CD8-positive, alpha-beta memory T cell (primary cell): ENCODE measurements at regions not wholly inside any gene's neighbourhood (a gene's known extent, or its start where the extent isn't known, plus 50 kb on each side); places are given as distances from the start of the nearest gene placed in this dataset.

Experiments used
- CTCF ChIA-PET: fragments of 350-600 bp; sonication (Branson Sonifier 250); formaldehyde crosslinking; loops from one replicate; lab custom pipeline; 2021; ENCODE audit warnings: antibody characterized with exemption; lab: Charles Lee
- POLR2A ChIA-PET: fragments of 350-600 bp; sonication (Branson Sonifier 250); formaldehyde crosslinking; loops from one replicate; lab custom pipeline; 2021; ENCODE audit warnings: antibody characterized with exemption; lab: Charles Lee
- DNase-seq, 5 donors: peaks; one replicate each; pipeline versions ENCODE4 v3.0.0 to v3.0.0-alpha.2; 2020 to 2022; ENCODE audit warnings: mixed read lengths in 1 of 5
- H3K27ac ChIP-seq: one replicate; pipeline ENCODE4 v1.7.0; 2013; ENCODE audit warnings: low read depth, mild to moderate bottlenecking, low read length, moderate library complexity
- H3K27me3 ChIP-seq: 2 replicates; pipeline ENCODE4 v1.7.0; 2013; ENCODE audit warnings: low read length, mild to moderate bottlenecking; ENCODE audit not compliant: insufficient read depth, poor library complexity, severe bottlenecking
- H3K36me3 ChIP-seq: 2 replicates; pipeline ENCODE4 v1.7.0; 2013; ENCODE audit warnings: mild to moderate bottlenecking, low read length, moderate library complexity; ENCODE audit not compliant: insufficient read depth
- H3K4me1 ChIP-seq: 2 replicates; pipeline ENCODE4 v1.7.0; 2013; ENCODE audit warnings: mild to moderate bottlenecking, low read length, moderate library complexity; ENCODE audit not compliant: insufficient read depth
- H3K4me3 ChIP-seq: 2 replicates; pipeline ENCODE4 v1.7.0; 2013; ENCODE audit warnings: mild to moderate bottlenecking, low read length
- H3K9me3 ChIP-seq: 2 replicates; pipeline ENCODE4 v1.7.0; 2013; ENCODE audit warnings: mild to moderate bottlenecking, low read length
- H3K27ac Mint-ChIP-seq, 8 donors: one replicate each; pipeline ENCODE4 v1.8.0; 2020 to 2021; ENCODE audit warnings: mixed read lengths in 8 of 8, mild to moderate bottlenecking in 6 of 8, inconsistent platforms in 3 of 8, moderate library complexity in 3 of 8
- H3K27me3 Mint-ChIP-seq, 2 donors: one replicate each; pipeline ENCODE4 v1.8.0; 2020 to 2021; ENCODE audit warnings: mixed read lengths in 2 of 2, mild to moderate bottlenecking in 1 of 2, moderate library complexity in 1 of 2
- H3K36me3 Mint-ChIP-seq, 3 donors: one replicate each; pipeline ENCODE4 v1.8.0; 2020 to 2021; ENCODE audit warnings: mixed read lengths in 3 of 3, inconsistent platforms in 1 of 3, mild to moderate bottlenecking in 1 of 3
- H3K4me1 Mint-ChIP-seq, 3 donors: one replicate each; pipeline ENCODE4 v1.8.0; 2020 to 2021; ENCODE audit warnings: mixed read lengths in 3 of 3, inconsistent platforms in 1 of 3, mild to moderate bottlenecking in 1 of 3
- H3K4me3 Mint-ChIP-seq, 7 donors: one replicate each; pipeline ENCODE4 v1.8.0; 2020 to 2021; ENCODE audit warnings: mixed read lengths in 7 of 7, mild to moderate bottlenecking in 6 of 7, moderate library complexity in 4 of 7, inconsistent platforms in 2 of 7
- H3K9me3 Mint-ChIP-seq, 5 donors: one replicate each; pipeline ENCODE4 v1.8.0; 2020 to 2022; ENCODE audit warnings: mixed read lengths in 5 of 5, mild to moderate bottlenecking in 3 of 5, moderate library complexity in 2 of 5, inconsistent platforms in 1 of 5

- Histone ChIP-seq H3K36me3 (no peaks in the 10 kb centered on the region), H3K27ac (no peak overlapping the region), H3K4me1 (no peaks in the 10 kb centered on the region), H3K9me3 (no peaks in the 10 kb centered on the region), H3K4me3 (no peak overlapping the region), H3K27me3 (no peaks in the 10 kb centered on the region)
- H3K4me1 Mint-ChIP-seq: no peaks in the 10 kb centered on the region
- H3K9me3 Mint-ChIP-seq: peaks cover 2 to 26% (median 16%) of the 10 kb centered on the region in 5 donors
- no peak overlapping the region for H3K27ac Mint-ChIP-seq
- DNase-seq: no peak
- H3K27me3 Mint-ChIP-seq: peaks cover 0 to 5% of the 10 kb centered on the region in 2 donors
- ChIA-PET POLR2A (no interaction called here), CTCF (no interaction called here)
- H3K4me3 Mint-ChIP-seq: no peak overlapping the region
- no peaks in the 10 kb centered on the region for H3K36me3 Mint-ChIP-seq
Observed at GRCh38 chr10:37701781-37702493, 155.5 kb downstream of the ZNF248 start.

DNA sequence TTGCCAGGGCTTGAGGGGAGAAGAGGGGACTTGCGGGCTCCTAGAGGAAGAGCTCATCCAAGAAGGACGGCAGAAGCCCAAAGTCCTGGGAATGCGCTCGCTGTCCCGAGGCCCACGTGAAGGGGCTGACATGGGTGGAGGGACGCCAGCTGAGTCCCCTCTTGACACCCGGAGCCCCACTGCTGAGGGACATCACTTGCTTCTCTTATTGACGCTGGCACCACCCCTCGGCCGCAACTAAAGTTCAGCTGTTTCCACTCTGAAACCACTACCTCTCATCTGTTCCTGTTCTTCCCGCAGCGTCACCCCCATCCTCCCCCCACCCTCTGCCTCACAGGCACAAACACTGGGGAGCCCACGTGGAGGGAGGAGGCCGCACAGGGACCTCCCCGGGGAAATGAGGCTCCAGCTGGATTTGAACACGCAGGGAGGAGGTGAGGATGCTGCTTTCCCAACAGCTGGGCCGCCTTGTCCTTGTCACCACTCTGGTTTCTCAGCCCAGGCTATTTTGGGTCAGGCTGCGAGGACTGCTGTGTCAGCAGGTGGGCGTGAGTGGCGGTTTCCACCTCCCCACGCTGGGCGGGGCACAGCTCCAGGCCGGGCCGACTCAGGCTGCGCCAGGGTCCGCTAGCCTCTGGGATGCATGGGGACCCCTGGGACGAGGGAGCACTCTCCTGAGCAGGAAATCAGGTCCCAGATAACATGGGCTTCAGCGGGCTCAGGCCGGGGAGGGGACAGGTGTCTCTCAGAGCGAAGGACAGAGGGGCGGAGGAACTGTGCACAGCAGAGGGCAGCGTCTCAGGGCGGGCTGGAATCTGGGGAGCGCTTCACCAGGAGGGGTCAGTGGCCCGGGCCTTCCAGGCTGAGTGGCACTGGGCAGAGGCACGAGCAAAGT is 156.3 kb downstream of the ZNF248 start:
- peaks cover 6 to 24% (median 20%) of the 10 kb centered on the region in 5 donors for H3K9me3 Mint-ChIP-seq
- H3K27ac Mint-ChIP-seq: no peak overlapping the region
- DNase-seq: no peak
- H3K27me3 ChIP-seq: no peaks in the 10 kb centered on the region
- H3K36me3 Mint-ChIP-seq: no peaks in the 10 kb centered on the region
- no peaks in the 10 kb centered on the region for H3K36me3 ChIP-seq
- H3K4me1 Mint-ChIP-seq: no peaks in the 10 kb centered on the region
- no peak overlapping the region for H3K4me3 ChIP-seq
- H3K27me3 Mint-ChIP-seq: peaks cover 0 to 4% of the 10 kb centered on the region in 2 donors
- H3K27ac ChIP-seq: no peak overlapping the region
- no peak overlapping the region for H3K4me3 Mint-ChIP-seq
- POLR2A ChIA-PET: no interaction called here
- no peaks in the 10 kb centered on the region for H3K9me3 ChIP-seq
- CTCF ChIA-PET: no interaction called here
- no peaks in the 10 kb centered on the region for H3K4me1 ChIP-seq

DNA sequence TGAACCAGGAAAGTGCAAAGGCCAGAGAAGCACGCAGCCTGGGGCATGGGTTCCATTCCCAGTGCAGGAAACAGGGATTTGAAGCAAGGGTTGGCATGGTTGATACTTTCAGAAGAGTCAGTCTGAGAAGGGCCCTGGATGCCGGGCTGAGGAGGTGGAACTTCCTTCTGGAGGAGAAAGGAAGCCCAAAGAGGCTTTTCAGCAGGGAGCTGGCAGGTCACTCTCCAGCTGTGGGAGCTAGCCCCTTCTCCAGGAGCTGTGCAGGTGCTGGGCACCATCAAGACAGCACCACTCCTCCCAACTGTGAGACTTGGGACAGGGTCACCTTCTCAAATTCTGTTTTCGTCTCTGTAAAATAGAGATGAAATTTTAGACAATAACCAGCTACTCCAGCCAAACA is 169.8 kb downstream of the ZNF248 start:
- CTCF ChIA-PET: no interaction called here
- Mint-ChIP-seq H3K4me3 (no peak overlapping the region), H3K27ac (no peak overlapping the region), H3K36me3 (no peaks in the 10 kb centered on the region), H3K27me3 (no peaks in the 10 kb centered on the region), H3K4me1 (no peaks in the 10 kb centered on the region), H3K9me3 (peaks cover 13 to 38% (median 18%) of the 10 kb centered on the region in 5 donors)
- no peaks in the 10 kb centered on the region for H3K9me3 ChIP-seq
- H3K27ac ChIP-seq: no peak overlapping the region
- no peaks in the 10 kb centered on the region for H3K4me1 ChIP-seq
- POLR2A ChIA-PET: no interaction called here
- H3K36me3 ChIP-seq: no peaks in the 10 kb centered on the region
- H3K4me3 ChIP-seq: no peak overlapping the region
- H3K27me3 ChIP-seq: no peaks in the 10 kb centered on the region
- no peak for DNase-seq

DNA sequence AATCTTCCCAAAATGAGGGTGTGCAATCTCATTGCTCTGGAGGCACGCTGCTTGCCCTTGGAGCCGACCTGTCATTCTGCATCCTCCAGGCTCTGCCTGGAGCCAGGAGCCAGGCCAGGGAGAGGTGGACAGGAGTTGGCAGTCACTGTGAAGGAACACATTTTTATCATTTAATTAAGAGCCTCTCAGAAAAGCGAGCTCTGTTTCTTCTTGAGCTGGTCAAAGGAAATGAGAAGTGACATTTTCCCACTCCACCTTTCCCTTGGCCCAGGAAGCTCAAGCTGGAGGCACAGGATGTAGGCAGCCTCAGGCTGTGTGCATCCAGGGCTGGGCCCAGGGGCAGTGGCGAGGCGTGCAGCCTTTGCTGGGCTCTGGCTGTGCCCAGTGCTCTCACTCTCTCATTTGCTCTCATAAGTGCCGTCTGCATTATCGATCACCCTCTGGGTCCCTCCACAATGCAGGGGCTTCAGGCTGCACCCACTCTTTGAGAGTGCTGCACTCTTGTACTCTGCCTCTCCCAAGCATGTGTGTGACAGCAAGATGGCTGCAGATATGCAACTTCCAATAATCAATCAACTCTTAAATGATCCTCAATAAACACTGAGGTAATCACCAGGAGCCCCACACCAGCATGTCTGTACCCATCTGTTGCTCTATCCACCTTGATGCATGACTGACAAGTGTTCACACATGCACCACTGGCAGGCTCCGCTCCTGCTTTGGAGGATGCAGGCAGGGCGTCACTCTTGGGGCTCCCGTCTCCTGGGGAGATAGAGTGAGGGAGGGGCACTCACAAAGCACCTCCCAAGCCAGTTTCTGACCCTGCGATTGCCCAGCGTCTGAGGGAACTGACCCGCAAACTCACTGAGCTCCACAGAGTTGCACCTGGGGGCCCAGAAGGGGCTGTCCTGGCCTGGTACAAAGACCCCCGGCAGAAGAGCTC is 171.4 kb downstream of the ZNF248 start:
- Histone ChIP-seq H3K9me3 (no peaks in the 10 kb centered on the region), H3K4me1 (no peaks in the 10 kb centered on the region), H3K27ac (no peak overlapping the region), H3K4me3 (no peak overlapping the region), H3K27me3 (no peaks in the 10 kb centered on the region), H3K36me3 (no peaks in the 10 kb centered on the region)
- no peaks in the 10 kb centered on the region for H3K27me3 Mint-ChIP-seq
- no peaks in the 10 kb centered on the region for H3K36me3 Mint-ChIP-seq
- no peaks in the 10 kb centered on the region for H3K4me1 Mint-ChIP-seq
- peaks cover 16 to 36% (median 20%) of the 10 kb centered on the region in 5 donors for H3K9me3 Mint-ChIP-seq
- DNase-seq: no peak
- ChIA-PET POLR2A (no interaction called here), CTCF (no interaction called here)
- H3K27ac Mint-ChIP-seq: no peak overlapping the region
- H3K4me3 Mint-ChIP-seq: no peak overlapping the region

- peaks cover 18 to 24% (median 19%) of the 10 kb centered on the region in 5 donors for H3K9me3 Mint-ChIP-seq
- Histone ChIP-seq H3K36me3 (no peaks in the 10 kb centered on the region), H3K4me3 (no peak overlapping the region), H3K4me1 (no peaks in the 10 kb centered on the region), H3K27ac (no peak overlapping the region), H3K9me3 (no peaks in the 10 kb centered on the region), H3K27me3 (no peaks in the 10 kb centered on the region)
- H3K27ac Mint-ChIP-seq: no peak overlapping the region
- ChIA-PET CTCF (no interaction called here), POLR2A (no interaction called here)
- H3K27me3 Mint-ChIP-seq: no peaks in the 10 kb centered on the region
- DNase-seq: no peak
- no peak overlapping the region for H3K4me3 Mint-ChIP-seq
- H3K4me1 Mint-ChIP-seq: no peaks in the 10 kb centered on the region
- no peaks in the 10 kb centered on the region for H3K36me3 Mint-ChIP-seq
Observed at GRCh38 chr10:37684765-37685164, 172.6 kb downstream of the ZNF248 start.

DNA sequence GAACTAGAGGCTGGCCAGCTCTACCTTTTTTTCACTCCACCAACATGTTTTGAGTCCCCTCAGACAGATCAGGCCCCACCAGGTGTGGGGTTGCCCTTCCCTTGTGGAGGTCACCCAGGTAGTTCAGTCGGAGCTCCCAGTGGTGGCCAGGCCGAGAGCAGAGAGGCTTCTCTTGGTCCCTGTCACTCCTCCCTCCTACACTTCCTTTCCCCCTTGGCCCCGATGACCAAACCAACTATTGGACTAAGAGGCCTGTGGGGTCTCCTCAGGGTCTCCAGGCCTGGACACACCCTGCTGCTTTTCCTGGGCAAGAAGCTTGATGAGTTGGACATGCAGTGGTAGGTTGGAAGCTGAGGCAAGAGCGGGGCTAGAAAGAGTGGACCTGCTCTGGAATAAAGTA is 174.8 kb downstream of the ZNF248 start:
- ChIA-PET POLR2A (no interaction called here), CTCF (no interaction called here)
- Mint-ChIP-seq H3K27ac (no peak overlapping the region), H3K36me3 (no peaks in the 10 kb centered on the region), H3K27me3 (no peaks in the 10 kb centered on the region), H3K9me3 (peaks cover 9 to 21% (median 13%) of the 10 kb centered on the region in 5 donors), H3K4me3 (no peak overlapping the region), H3K4me1 (no peaks in the 10 kb centered on the region)
- H3K27me3 ChIP-seq: no peaks in the 10 kb centered on the region
- H3K4me3 ChIP-seq: no peak overlapping the region
- H3K27ac ChIP-seq: no peak overlapping the region
- no peaks in the 10 kb centered on the region for H3K36me3 ChIP-seq
- H3K4me1 ChIP-seq: no peaks in the 10 kb centered on the region
- H3K9me3 ChIP-seq: no peaks in the 10 kb centered on the region
- no peak for DNase-seq

DNA sequence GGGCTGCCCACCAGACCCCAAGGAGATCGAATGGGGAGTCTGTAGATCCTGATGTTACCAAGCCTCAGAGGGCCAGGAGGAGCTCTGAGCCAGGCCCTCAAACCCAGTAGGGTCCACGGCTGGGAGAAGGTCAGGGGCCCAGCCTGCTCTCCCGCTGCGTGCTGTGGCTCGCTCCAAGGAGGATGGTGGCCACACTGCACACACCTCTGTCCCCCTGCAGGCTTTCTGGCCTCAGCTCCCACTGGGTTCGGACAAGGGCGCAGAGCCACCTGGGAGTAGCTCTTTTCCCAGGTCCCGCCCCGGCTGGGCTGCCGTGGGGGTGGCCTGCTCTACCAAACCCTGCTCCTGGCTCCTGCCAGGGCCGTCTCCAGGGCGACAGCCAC is 175.8 kb downstream of the ZNF248 start:
- no peaks in the 10 kb centered on the region for H3K27me3 Mint-ChIP-seq
- H3K9me3 Mint-ChIP-seq: peaks cover 5 to 16% (median 9%) of the 10 kb centered on the region in 5 donors
- DNase-seq: no peak
- H3K27me3 ChIP-seq: no peaks in the 10 kb centered on the region
- H3K4me3 ChIP-seq: no peak overlapping the region
- H3K36me3 Mint-ChIP-seq: no peaks in the 10 kb centered on the region
- CTCF ChIA-PET: no interaction called here
- no peaks in the 10 kb centered on the region for H3K36me3 ChIP-seq
- no peak overlapping the region for H3K4me3 Mint-ChIP-seq
- POLR2A ChIA-PET: no interaction called here
- H3K27ac Mint-ChIP-seq: no peak overlapping the region
- no peaks in the 10 kb centered on the region for H3K4me1 ChIP-seq
- H3K4me1 Mint-ChIP-seq: no peaks in the 10 kb centered on the region
- H3K27ac ChIP-seq: no peak overlapping the region
- H3K9me3 ChIP-seq: no peaks in the 10 kb centered on the region
